Suprapubic skin (tissue), 4 donors: ENCODE measurements at regions not wholly inside any gene's neighbourhood (a gene's known extent, or its start where the extent isn't known, plus 50 kb on each side); places are given as distances from the start of the nearest gene placed in this dataset.
A peak's percentile ranks its signal among the peaks of the same experiment; 100 is the strongest.
"Not testable (repeated sequence)": the region's sequence is repeated elsewhere in the genome, so short reads cannot be mapped to it uniquely, and the experiment has no call there.

Experiments used
- DNase-seq, 2 donors: peaks; one replicate each; pipeline ENCODE4 v3.0.0-alpha.2; 2019; ENCODE audit warnings: low spot score in 2 of 2
- H3K27ac ChIP-seq: fragments of 200-600 bp; sonication (generic); one replicate; pipeline ENCODE4 v1.5.1; 2019
- H3K27me3 ChIP-seq: fragments of 200-600 bp; sonication (generic); one replicate; pipeline ENCODE4 v1.5.1; 2019
- H3K36me3 ChIP-seq: fragments of 200-600 bp; sonication (generic); one replicate; pipeline ENCODE4 v1.5.1; 2019
- H3K4me1 ChIP-seq: fragments of 200-600 bp; sonication (generic); one replicate; pipeline ENCODE4 v1.5.1; 2019
- H3K4me3 ChIP-seq: fragments of 200-600 bp; sonication (generic); one replicate; pipeline ENCODE4 v1.5.1; 2019; ENCODE audit warnings: mild to moderate bottlenecking
- H3K9me3 ChIP-seq: fragments of 200-600 bp; sonication (generic); one replicate; pipeline ENCODE4 v1.5.1; 2019
- CTCF ChIP-seq, 2 donors: fragments of 200-600 bp in 1 of 2; fragments of 450-650 bp in 1 of 2; sonication (generic) in 1 of 2; IDR thresholded peaks; one replicate each; pipeline ENCODE4 v1.5.1; 2016 to 2019; ENCODE audit warnings: antibody characterized with exemption in 2 of 2, mild to moderate bottlenecking in 1 of 2, moderate library complexity in 1 of 2
- EP300 ChIP-seq: sonication (generic); formaldehyde crosslinking; IDR thresholded peaks from one replicate; pipeline ENCODE4 v1.6.1; 2017; ENCODE audit warnings: antibody characterized with exemption
- POLR2A ChIP-seq, 2 donors: fragments of 450-650 bp; IDR thresholded peaks; one replicate each; pipeline ENCODE4 v1.6.1; 2017; ENCODE audit warnings: antibody characterized with exemption in 2 of 2, mild to moderate bottlenecking in 2 of 2, moderate library complexity in 2 of 2
- POLR2AphosphoS5 ChIP-seq, 3 donors: sonication (generic); formaldehyde crosslinking; IDR thresholded peaks; one replicate each; pipeline ENCODE4 v1.6.1; 2017; ENCODE audit warnings: antibody characterized with exemption in 3 of 3
- WGBS: methylation state at CpG from one replicate; pipeline ENCODE4 v1.1.5; 2018; 5-methylcytosine and 5-hydroxymethylcytosine counted together

DNA sequence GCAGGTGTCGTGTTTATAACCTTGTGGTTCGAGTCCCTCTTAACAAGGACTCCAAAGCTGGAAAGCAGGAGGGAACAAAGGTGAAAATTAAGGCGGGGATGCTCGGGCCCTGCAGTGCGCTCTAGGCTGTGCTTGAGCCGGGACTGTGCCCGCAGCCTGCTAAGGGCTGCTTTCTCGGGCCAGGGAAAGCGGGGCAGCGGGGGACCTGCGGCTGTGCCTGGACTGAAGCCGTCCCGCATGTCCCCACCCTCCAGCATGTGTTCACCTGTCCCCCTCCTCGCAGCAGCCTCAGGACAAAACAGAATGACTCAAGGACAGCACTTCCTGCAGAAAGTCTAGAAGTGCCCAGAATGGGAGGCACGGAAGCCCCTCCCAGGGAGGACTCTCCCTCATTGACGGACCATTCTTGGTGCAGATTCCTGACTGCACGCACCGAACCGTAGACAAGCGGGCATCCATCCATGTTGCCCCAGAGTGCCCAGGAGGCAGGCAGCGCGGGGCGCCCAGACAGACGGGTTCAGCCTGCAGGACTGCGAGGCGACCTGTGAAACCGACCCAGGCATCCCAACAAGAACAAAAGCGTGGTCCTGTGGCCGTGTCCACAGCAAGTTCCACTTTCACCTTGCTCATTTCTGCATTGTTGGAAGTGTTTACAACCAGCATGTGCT, 342.9 kb downstream of the MAGEB5 start:
- no peaks in the 10 kb centered on the region for H3K4me1 ChIP-seq
- H3K9me3 ChIP-seq: no peaks in the 10 kb centered on the region
- H3K27me3 ChIP-seq: no peaks in the 10 kb centered on the region
- no peak overlapping the region for H3K4me3 ChIP-seq
- 82% methylated on average over 29 of the region's 29 CpGs for WGBS
- no peaks in the 10 kb centered on the region for H3K36me3 ChIP-seq
- no peak overlapping the region for H3K27ac ChIP-seq
- TF ChIP-seq CTCF (IDR thresholded peaks at IDR 0.05): no peak
- no peak for TF ChIP-seq EP300
- TF ChIP-seq POLR2AphosphoS5 (IDR thresholded peaks at IDR 0.05): no peak
- TF ChIP-seq POLR2A (IDR thresholded peaks at IDR 0.05): no peak
- DNase-seq: no peak

- TF ChIP-seq POLR2A (IDR thresholded peaks at IDR 0.05) (no peak), EP300 (no peak), CTCF (IDR thresholded peaks at IDR 0.05) (no peak)
- Histone ChIP-seq H3K9me3 (no peaks in the 10 kb centered on the region), H3K4me1 (no peaks in the 10 kb centered on the region), H3K27me3 (no peaks in the 10 kb centered on the region), H3K36me3 (no peaks in the 10 kb centered on the region), H3K4me3 (no peak overlapping the region), H3K27ac (no peak overlapping the region)
- WGBS: 91% methylated on average over 35 of the region's 35 CpGs
- peak; percentile 47 to 50 for DNase-seq
Measured at GRCh38 chrX:26557691-26558321, 341.8 kb downstream of the MAGEB5 start.

GRCh38 chrX:26525768-26526167, 309.8 kb downstream of the MAGEB5 start:
- not testable (repeated sequence) for H3K4me1 ChIP-seq, H3K27me3 ChIP-seq, H3K36me3 ChIP-seq, H3K4me3 ChIP-seq, H3K9me3 ChIP-seq, H3K27ac ChIP-seq, DNase-seq
- WGBS: 46% methylated on average over 8 of the region's 8 CpGs

DNA sequence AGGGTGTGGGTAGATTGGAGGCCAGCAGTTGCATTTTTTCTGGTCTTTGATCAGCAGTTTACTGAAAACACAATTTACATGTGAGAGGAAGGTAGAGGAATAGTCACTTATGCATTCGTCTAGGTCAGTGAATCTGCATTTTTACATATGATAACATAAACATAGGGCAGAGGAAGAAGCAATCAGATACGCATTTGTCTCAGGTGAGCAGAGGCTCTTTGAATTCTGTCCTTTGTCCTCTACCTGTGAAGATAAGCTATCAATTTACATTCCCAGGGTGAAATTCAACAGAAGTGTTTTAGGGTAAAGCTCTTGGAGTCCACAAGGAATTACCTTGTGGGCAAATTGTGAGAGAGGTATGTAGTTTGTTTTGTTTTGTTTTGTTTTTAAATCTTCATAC, 306.5 kb downstream of the MAGEB5 start:
- no peak for DNase-seq
- TF ChIP-seq CTCF (IDR thresholded peaks at IDR 0.05): no peak
- TF ChIP-seq EP300: no peak
- no peak for TF ChIP-seq POLR2AphosphoS5 (IDR thresholded peaks at IDR 0.05)
- no peak for TF ChIP-seq POLR2A (IDR thresholded peaks at IDR 0.05)
- 44% methylated on average over 2 of the region's 2 CpGs for WGBS
- no peaks in the 10 kb centered on the region for H3K9me3 ChIP-seq
- H3K27me3 ChIP-seq: no peaks in the 10 kb centered on the region
- H3K4me1 ChIP-seq: no peaks in the 10 kb centered on the region
- H3K36me3 ChIP-seq: no peaks in the 10 kb centered on the region
- no peak overlapping the region for H3K4me3 ChIP-seq
- H3K27ac ChIP-seq: no peak overlapping the region

- TF ChIP-seq EP300: no peak
- no peak for TF ChIP-seq CTCF (IDR thresholded peaks at IDR 0.05)
- TF ChIP-seq POLR2AphosphoS5 (IDR thresholded peaks at IDR 0.05): no peak
- no peak for TF ChIP-seq POLR2A (IDR thresholded peaks at IDR 0.05)
- no peak for DNase-seq
- Histone ChIP-seq H3K27ac (no peak overlapping the region), H3K4me3 (no peak overlapping the region), H3K27me3 (no peaks in the 10 kb centered on the region), H3K4me1 (no peaks in the 10 kb centered on the region), H3K9me3 (no peaks in the 10 kb centered on the region), H3K36me3 (no peaks in the 10 kb centered on the region)
- 65% methylated on average over 5 of the region's 5 CpGs for WGBS
Measured at GRCh38 chrX:26511589-26512363, 295.8 kb downstream of the MAGEB5 start.
